GM13977 (cell line): ENCODE measurements at regions not wholly inside any gene's neighbourhood (a gene's known extent, or its start where the extent isn't known, plus 50 kb on each side); places are given as distances from the start of the nearest gene placed in this dataset.

Experiments used
- DNase-seq: peaks from one replicate; pipeline ENCODE4 v3.0.0; 2012; ENCODE audit warnings: low spot score
- in situ Hi-C: fragments of 300-500 bp; cut with MboI; formaldehyde crosslinking; loops from one replicate; pipeline ENCODE4 v1.12.0; 2022; ENCODE audit warnings: low sequenced_read_pairs, low pct_unique_long_range_greater_than_20kb, mixed read lengths, inconsistent platforms; ENCODE audit not compliant: unreplicated experiment
- TF ChIP-seq, protein P1 (sequence below): IDR thresholded peaks from 2 replicates; pipeline ENCODE4 v1.5.1; 2012; ENCODE audit warnings: mild to moderate bottlenecking, control low read depth; ENCODE audit not compliant: insufficient read depth; ENCODE audit errors: extremely low read depth, missing control alignments

DNA sequence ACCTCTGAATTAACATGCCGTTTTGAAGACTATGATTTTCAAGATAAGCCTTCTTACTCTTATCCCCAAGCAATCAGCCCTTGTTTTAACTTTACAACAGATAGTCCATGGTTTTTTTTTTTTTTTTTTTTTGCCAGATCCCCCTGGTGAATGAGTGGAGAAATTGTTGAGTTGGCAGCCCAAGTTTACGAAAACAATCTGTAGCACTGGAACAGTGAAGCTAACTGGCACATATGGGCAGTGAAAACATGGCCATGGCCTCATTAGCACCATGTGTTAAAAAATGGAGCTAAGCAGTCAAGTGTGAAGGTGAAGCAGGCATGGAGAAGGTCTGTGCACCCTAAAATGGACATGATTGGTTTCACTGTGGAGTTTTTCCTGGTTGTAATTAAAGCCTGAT lies 812.1 kb upstream of the MIR17HG start:
- in situ Hi-C loops = no loop called here
- no peak for DNase-seq
- TF ChIP-seq, protein P1, sequence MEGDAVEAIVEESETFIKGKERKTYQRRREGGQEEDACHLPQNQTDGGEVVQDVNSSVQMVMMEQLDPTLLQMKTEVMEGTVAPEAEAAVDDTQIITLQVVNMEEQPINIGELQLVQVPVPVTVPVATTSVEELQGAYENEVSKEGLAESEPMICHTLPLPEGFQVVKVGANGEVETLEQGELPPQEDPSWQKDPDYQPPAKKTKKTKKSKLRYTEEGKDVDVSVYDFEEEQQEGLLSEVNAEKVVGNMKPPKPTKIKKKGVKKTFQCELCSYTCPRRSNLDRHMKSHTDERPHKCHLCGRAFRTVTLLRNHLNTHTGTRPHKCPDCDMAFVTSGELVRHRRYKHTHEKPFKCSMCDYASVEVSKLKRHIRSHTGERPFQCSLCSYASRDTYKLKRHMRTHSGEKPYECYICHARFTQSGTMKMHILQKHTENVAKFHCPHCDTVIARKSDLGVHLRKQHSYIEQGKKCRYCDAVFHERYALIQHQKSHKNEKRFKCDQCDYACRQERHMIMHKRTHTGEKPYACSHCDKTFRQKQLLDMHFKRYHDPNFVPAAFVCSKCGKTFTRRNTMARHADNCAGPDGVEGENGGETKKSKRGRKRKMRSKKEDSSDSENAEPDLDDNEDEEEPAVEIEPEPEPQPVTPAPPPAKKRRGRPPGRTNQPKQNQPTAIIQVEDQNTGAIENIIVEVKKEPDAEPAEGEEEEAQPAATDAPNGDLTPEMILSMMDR = no peak

DNA sequence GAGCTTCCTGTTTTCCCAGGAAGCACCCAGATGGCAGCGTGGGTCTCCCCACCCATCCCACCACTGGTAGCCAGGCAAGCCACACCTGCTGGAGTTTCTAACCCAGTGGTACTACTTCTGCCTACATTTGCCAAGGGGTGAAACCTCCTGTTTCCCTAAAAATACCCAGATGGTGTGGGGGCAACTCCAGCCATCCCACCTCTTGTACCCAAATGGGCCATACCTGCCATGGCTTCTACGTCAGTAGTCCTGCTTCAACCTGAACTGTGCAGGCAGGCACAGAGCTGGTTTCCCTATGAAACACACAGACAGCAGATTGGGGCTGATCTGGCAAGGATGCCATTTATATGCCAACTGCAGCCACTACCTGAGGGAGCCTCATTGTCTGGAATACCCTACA lies 809.4 kb upstream of the MIR17HG start:
- in situ Hi-C loops = no loop called here
- no peak for DNase-seq
- TF ChIP-seq, protein P1 = no peak

DNA sequence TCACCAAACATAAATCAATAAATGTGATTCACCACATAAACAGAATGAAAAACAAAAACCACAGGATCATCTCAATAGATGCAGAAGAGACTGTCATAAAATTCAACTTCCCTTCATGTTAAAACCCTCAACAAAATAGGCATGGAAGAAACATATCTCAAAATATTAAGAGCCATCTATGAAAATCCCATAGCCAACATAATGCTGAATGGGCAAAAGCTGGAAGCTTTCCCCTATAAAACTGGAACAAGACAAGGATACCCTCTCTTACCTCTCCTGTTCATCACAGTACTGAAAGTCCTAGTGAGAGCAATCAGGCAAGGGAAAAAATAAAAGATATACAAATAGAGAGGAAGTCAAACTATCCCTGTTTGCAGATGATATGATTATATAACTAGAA lies 806.1 kb upstream of the MIR17HG start:
- TF ChIP-seq, protein P1 = no peak
- in situ Hi-C loops = no loop called here
- DNase-seq = no peak

DNA sequence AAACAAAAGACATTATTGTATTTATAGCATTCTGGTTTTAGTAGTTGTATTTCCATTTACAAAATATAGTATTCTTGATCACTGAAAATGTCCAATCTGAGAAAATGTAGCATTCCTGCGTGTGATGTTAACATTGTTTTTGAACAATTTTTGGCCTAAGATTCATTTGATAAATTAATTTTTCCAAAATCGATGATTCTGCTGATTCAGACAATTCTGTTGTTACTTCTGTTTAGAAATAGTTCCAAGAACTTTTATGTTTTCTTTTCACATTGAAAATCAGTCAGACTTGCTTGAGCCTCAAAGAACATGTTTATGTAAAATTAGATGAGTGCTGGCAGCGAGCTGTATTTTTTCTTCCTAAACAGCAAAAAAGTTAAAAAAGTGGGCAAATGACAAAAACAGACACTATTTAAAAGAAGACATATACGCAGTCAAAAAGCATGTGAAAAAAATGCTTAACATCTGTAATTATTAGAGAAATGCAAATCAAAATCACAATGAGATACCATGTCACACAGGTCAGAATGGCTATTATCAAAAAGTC lies 804.5 kb upstream of the MIR17HG start:
- in situ Hi-C loops = no loop called here
- TF ChIP-seq, protein P1 = no peak
- DNase-seq = no peak

DNA sequence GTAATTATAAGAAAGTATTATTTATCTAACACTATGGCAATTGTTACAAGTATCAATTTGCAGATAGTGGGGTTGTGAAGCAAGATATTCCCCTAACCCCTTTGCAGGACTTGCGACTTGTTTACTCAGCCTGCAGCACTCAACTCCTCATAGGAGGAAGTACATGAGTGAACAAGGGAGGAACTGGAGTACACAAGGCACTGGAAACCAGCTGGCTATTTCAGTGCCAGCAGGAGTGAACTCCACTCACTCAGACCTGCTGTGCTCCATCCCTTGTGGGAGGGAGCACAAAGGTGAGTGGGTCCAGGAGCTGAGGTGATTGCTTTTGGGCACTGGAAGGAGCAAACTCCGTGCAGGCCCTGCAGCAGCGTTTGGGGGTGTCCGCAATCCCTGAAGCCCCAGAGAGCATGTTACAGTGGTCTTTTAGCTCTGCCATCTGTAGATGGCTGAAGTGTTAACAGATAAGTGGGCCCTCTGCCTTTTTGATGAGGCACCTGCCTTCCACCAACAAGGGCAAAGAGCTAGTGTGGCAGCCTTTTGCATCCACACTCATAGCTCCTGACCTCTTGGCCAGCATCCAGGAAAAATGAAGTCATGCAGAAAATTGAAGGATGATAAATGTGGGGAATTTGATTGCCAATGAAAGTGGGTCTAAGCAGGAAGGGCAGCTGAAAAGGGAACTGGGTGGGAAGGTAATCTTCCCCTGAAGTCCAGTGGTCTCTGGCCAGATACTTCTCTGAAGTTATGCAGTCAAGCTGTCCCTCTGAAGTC lies 802.2 kb upstream of the MIR17HG start:
- in situ Hi-C loops = no loop called here
- no peak for DNase-seq
- TF ChIP-seq, protein P1 = no peak

DNA sequence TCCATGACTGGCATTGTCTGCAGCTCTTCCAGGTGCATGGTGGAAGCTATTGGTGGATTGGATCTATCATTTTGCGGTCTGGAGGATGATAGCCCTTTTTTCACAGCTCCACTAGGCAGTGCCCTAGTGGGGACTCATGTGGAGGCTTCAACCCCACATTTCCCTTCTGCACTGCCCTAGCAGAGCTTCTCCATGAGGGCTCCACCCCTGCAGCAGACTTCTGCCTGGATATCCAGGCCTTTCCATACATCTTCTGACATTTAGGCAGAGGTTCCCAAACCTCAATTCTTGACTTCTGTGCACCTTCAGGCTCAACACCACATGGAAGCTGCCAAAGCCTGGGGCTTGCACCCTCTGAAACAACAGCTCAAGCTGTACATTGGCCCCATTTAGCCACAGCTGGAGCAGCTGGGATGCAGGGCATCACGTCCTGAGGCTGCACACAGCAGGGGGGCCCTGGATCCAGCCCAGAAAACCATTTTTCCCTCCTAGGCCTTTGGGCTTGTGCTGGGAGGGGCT lies 800.2 kb upstream of the MIR17HG start:
- TF ChIP-seq, protein P1 = no peak
- no peak for DNase-seq
- in situ Hi-C loops = no loop called here
